ENCODE measurements at regions not wholly inside any gene's neighbourhood (a gene's known extent, or its start where the extent isn't known, plus 50 kb on each side); places are given as distances from the start of the nearest gene placed in this dataset.

DNA sequence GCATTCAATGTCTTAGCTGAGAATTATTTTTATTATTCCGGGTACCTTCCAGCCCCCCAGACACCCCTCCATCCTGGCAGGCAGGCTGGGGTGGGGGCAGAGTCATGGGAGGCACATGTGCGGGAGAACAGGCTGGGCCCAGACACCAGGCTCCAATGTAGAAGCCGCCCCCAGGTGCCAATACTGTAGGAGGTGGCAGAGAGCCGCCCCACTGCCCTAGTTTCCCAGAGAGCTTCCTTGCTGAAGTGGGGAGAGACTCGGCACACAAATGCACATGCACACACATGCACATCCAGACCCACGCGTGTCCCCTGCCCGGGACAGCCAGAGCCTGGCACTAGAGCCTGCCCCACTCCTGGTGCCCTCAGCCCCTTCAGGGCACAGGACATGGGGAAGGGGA lies 98.4 kb upstream of the LINGO1 start:
- no peak for DNase-seq

DNA sequence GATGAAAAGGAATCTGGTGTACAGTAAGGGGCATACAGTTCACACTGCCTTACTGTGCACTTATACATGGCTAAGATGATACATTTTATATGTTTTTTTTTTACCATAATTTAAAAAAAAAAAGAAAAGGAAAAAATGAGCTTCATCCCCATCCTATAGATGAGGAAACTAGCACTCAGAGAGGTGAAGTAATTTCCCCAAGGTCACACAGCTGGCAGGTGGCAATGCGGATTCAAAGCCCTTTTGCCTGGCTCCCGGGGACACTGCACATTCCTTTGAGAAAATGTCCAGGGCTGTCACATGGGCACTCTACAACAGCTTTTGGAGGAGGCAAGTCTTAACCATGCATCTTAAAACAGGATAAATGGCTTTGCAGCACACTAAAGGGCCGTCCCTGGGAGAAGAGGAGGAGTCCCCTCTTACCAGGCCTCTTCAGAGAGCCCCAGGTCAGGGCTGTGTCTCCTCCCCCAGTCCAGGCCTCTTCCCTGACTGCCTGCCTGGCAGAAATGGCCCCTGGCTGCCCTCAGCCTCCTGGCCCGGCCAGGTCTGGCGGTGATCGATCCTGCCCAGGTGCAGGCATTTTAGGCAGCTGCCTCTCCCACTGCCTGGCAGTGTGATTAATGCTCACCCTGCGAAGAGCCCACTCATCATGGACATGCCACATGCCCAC lies 95.1 kb upstream of the LINGO1 start:
- DNase-seq, result no peak

DNA sequence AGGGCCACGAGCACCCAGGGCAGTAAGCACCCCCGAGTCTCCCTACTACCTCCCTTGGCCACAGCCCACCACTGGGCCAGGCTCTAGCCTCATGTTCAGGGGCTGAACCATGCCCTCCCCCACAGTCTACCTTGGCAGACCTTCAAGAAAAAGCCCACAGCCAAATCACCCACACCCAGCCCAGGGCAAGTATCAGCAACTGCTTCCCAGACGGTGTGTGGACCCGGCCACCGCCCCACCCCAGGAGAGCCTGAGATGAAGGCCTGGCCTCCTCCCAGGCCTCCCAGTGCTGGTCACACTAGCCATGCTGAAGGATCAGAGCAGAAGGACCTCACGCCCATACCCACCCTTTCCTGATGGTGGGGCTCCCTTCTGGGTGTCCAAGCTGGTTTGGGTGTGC lies 92.0 kb upstream of the LINGO1 start:
- no peak for DNase-seq

DNA sequence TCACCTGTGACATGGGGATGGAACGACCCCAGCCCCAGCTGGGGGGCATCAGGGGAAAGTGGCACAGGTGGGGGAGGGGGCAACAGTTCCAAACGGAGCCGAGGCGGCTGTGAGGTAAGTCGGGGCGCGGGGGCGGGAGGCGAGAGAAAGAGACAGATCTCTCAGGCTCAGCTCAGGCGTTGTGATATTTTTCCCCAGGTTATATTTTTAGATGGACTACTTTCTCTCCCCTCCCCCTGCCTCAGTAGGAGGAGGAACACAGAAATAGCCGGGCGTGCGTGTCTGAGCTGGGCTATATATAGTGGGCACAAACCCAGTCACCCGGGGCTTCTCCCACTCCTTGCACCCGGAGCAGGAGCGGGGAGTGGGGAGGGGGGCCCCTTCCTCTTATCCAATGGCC lies 91.0 kb upstream of the LINGO1 start:
- DNase-seq, result no peak

DNA sequence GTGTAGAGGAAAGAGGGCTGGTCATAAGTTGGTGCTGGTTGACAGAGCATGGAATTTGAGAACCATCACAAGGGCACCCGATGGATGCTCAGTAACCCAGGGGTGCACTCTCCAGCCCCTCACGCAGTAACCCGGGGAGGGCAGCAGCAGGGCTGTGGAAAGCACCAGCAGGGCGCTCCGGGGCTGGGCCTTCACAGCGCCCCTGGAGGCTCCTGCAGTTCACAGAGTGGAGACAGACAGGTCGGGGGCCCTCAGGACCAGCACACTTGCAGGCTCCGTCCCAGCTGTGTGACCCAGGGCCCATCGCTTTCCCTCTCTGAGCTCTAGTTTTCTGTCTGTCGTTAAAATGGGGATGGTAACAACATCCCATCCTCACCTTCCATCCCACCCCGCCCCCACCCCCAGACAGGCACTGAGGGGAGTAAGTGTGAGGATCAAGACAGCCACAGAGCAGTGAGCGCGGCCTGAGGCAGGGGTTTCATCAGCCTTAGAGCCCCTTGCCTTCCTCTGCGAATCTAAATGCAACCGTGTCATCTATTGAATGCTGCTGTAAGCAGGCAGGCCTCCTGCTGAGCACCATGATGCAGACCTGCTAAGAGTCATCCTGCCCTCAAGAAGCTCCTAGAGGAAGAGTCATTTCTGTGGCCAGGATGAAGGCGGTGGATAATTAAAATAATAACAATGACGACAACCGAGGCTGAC lies 90.2 kb upstream of the LINGO1 start:
- DNase-seq, result no peak

DNA sequence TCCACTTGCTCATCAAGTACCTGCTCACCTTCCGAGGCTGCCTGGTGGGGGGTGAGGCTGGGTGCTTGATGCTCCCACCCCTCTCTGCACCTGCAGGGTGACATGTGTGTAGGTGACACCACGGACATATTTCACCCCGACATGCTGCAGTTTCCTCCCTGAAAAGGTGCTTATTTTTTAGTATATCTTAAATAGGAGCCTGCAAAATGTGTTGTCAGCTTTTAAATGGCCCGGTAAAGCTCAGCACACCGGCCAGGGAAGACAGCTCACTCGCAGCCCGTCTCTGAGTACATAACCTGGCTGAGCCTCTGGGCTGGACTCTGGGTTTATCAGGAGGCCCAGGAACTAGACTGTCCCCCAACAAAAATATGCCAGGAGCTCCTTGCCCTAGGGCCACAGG lies 89.3 kb upstream of the LINGO1 start:
- no peak for DNase-seq

DNA sequence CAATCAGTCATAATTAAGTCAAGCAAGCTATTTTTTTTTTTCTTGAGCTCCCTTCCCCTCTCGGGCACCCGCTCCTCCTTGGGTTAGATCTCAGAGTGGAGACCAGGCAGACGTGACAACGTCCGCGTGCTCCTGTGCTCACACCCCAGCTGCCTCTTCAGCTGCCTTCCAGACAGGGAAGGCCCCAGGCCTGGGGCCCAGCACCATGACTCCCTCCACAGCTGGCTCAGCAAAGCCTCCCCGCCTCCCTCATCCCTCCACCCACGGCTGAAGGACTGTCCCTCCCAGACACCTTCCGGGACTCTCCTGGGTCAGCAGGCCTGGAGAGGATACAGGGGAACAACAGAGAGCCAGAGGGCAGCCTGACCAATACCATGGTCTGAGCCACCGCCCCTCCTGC lies 87.9 kb upstream of the LINGO1 start:
- peak; percentile 4 for DNase-seq

DNA sequence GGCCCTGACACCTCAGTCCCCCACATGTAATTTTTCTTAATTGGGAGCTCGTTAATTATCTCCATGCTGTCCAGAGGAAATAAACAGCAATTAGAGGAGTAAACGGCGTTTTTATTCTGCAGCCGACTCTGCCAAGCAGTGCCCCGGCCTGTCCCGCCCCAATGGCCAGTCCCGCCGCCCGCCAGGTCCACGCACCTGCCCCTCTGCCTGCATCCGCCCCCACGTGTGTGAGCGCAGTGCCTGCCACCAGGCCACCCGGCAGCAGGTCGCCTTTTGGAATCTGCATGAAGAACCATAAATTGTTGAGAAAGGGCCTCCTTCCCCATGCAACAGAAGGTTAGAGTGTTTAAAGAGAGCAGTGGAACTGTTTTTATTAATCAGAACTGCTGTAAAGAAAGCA lies 87.5 kb upstream of the LINGO1 start:
- peak; percentile 37 for DNase-seq

DNA sequence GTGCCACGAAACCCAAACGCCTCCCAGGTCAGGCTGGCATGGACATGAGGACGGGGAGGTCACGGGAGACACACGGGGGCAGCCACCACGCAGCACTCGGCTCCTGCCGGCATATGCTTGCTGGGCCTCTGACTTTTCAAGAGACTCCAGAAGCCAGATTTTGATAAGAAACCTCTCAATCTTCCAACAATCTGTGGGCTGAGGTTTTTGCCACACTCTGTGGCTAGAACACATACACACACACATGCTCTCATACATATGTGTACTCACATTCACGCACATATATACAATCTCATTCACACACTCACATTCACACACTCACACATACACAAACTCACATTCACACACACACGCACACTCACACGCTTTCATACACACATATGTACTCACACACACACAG lies 86.7 kb upstream of the LINGO1 start:
- no peak for DNase-seq

DNA sequence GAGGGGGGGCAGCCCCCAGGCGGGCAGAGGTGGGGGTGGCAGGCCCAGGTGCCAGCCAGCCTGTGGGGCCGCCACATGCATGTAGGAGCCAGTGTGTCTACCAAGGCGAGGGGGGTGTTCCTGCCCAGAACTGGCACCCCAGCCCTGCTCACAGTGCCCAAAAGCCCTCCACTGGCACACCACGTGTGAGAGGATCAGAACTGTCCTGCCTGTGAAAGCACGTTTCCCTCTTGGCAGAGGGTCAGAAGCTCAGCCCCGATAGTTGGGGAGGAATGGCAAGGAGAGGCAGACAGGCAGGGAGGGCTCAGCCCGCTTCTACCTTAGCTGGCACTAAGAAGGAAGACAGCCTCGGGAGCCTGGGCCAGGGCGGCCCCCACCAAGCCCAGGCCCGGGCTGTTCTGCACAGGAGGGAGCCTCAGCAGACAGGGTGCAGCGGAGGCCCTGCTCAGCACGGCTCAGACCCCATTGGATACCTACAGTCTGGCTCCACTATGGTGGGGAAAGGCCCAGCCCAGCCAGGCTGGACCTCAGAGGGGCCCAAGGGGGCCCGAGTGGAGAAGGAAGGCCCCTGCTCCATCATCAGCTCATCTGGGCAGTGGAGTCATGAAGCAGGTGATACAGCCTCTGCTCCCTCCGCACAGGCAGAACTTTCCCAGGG lies 84.8 kb upstream of the LINGO1 start:
- DNase-seq, result peak; percentile 44

DNA sequence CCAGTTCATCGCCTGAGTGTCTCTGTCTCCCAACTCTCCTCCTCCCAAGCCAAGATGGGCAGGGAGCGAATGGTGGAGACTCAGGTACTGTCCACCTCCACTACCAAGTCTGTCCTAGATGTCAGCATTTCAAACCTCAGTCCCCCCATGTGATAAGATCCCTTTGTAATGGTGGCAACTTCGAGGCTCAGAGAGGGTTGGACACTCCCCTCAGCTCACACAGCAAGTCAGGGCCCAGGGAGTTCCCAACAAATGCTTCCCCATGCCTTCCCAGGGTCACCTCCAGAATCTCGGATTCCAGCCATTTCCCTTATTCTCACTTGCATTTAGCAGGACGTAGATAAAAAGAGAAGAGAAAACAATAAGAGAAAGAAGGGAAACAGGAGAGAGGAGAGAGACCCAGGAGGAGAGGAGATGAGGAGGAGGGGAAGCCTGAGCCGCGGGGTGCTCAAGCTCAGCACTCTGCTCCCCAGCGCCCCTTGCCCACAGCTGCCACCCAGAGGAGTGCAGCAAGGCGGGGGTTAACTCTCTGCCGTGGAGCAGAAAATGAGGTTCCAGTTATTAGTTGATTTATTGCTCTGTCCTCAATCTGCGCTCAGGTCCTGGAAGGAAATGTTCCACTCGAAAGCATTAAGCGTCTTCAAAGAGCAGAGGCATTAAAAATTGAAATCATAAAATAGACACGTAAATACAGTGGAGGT lies 84.1 kb upstream of the LINGO1 start:
- DNase-seq, result peak; percentile 44

DNA sequence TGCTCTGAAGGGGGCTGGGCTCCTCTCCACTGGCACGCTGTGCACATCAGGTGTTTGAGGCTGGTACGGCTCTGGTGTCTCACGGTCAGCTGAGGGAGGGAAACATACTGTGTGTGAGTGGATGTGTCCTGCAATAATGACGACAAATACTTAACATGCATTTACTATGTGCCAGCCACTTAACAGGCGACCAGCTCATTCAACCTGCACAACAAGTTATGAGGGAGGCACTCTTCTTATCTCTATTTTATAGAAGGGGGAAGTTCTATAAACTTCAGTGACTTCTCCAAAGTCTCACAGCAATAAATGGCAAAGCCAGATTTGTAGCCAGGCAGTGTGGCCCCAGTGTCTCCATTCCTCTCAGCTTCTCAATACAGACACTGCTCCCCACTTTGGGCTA lies 83.1 kb upstream of the LINGO1 start:
- no peak for DNase-seq

DNA sequence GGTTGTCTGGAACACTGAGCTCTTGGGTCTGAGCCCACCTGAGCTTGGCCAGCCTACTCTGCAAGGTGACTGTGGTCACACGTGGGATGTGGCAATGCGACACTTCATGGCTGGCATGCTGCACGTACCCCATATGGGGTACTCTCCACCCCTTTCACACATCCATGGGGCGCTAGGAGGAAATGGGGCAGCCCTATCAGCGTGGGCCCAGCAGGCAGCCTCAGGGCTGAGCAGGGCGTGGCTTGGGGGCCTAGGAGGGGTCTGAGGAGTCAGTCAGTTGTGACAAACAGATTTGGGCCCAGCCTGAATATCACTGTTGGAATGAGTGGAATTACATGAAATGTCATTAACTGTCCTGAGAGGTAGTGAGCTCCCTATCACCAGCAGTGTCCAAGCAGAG lies 82.3 kb upstream of the LINGO1 start:
- DNase-seq, result no peak

DNA sequence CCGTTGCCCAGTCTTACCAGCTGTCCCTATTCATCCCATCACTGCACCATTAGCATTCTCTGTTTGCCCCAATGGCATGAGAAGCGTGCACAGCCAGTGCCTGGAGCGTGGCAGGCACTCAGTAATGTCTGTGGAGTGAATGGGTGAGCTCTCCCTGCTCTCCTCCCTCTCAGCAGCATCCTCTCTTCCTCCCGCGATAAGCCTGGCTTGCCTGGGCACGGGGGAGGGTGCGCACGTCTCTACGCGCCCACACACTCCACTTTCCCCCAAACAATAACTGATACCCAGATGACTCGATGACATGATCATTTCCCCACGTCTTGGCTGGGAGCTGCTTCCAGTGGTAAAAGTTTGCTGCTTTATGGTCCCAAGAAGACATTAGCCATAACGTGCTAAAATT lies 81.8 kb upstream of the LINGO1 start:
- no peak for DNase-seq

DNA sequence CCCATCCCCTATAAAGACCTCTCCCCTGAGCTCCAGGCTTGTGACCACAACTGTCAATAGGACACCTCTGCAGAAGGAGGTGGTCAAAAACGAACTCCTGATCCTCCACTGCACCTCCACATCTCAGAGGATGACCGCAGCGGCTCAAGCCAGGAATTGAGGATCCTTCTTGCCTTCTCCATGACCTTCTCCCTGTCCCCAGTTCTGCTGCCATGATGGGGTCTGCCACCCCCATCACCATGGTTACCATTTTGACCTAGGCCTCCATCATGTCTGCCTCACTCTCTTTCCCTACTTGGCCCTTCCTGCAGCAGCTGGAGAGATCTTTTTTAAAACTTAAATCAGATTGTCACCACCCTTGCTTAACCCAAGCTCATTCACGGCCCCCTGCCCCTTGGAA lies 81.3 kb upstream of the LINGO1 start:
- no peak for DNase-seq

DNA sequence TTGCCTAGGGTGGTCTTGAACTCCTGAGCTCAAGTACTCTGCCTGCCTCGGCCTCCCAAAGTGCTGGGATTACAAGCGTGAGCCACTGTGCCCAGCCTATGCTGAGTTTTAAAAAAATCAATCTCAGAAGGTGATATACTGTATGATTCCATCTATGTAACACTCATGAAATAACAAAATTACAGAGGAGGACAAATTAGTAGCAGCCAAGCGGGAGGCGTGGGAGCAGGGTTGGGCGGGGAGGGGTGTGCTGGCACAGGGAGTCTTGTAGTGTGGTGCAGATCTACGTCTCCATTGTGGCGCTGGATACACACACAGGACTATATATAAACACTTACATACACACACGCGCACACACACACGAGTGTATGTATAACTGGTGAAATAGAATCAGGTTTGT lies 80.6 kb upstream of the LINGO1 start:
- no peak for DNase-seq

DNA sequence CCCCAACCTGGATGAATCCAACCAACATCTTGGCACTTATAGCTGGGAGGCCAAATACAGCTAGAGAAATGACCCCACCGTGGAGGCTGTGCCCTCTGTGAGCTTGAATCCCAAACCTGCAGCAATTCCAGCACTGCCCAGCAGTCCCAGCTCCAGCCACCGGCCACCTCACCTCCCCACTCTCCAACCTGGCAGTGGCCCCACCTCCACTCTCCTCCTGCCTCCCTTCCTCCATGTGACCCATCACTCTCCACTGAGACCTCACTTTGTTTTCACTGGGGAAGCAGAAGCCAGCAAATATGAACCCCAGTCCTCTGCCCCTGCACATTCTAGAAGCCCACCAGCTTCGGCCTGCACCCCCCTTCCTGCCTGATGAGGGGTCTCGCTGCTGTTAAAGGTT lies 79.7 kb upstream of the LINGO1 start:
- no peak for DNase-seq

DNA sequence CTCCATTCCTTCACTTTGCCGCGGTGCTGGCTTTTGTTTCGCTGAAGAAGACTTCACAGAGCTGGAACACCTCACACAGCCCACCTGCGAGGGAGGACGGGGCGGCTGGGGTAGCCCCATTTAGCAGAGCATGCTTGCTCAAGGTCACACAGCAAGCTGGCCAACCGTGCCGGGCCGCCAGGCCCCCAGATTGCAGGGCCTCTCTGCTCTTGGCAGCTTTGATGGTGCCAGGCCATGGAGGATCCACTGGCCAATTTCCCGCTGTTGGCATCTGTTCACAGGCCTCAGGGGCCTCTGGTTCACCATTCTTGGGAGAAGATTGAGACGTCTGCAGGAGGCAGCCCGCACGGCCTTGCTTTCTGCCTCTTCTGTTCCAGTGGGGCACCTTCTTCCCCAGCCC lies 77.9 kb upstream of the LINGO1 start:
- DNase-seq, result no peak

DNA sequence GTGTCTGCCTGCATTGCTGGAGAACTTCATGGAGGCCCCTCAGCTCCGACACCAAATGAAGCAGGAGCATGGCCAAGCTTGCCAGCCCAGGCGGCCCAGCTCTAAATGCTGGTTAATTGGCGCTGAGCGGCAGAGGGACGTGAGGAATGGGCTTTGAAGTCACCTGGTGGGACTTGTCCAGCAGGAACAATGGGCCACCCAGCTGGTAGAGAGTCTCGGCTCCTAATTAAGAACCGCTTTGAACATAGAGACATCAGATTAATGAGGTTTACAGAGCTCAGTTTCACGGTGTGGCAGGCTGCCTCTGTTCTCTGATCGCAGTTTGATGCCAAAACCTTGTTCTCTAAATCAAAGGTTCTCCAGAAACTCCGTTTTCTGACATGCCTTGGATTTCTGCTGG lies 77.5 kb upstream of the LINGO1 start:
- peak; percentile 43 for DNase-seq

DNA sequence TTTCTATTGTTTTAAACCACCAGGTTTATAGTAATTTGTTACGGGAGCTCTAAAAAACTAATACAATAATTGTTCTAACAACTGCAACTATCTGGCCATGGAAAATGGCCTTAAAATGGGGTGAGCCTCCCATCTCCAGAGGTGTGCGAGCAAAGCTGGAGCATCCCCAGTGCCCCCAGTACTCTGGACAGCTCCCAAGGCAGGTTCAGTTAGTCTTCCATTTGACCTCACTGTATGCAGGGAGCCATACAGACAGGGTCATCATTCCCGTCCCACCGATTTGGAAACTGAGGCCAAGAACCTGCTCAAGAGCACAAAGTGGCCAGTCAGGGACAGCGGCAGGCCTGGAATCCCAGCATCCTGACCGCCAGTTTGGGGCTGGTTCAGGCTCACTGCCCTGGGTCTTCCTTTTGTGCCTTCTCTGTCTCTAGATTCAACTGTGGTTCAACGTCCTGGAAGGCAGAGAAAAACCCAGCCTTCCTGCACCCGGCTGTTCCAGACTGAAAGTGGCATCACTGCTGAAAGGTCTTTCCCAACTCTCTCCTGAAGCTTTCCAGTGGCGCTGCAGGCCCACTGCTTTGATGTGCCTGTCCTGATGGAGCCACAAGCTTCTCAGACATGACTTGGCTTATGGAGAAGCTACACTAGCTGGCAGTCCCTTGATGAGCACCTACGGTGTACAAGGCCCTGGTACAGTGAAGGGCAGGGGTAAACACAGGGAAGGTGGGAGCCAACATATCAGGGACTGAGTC lies 76.6 kb upstream of the LINGO1 start:
- no peak for DNase-seq

DNA sequence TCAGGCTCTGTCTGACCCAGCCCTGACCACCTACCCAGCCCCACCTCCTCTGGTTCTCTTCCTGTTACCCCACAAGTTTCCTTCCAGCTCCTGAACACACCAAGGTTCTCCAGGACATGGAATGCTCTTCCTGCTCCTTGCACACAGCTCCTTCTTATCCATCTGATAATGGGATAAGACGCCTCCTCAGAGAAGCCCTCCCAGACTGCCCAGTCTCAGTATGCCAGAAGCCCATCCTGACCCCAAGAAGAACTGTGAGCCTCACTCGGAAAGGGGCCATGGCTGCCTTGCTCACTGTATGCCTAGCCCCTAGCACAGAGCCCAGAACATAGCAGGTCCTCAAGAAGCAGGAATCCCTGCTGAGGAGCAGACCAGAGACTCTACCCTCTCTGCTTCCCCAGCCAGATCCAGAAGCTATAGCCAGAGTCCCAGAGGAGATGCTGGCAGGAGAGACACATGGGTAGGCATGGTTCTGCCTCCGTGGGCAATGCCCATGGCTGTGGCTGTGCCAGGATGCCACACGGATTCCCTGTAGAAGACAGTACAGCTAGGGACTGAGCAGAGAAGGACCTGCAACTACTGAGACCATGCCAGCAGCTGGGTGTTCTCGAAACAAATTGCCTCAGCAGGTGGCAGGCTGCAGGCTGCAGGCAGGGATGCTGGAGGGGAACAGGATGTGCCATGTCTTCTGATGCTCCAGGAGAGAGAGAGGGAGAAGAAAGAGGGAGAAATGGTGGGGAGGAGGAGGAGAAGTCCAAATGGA lies 74.0 kb upstream of the LINGO1 start:
- peak; percentile 60 for DNase-seq

DNA sequence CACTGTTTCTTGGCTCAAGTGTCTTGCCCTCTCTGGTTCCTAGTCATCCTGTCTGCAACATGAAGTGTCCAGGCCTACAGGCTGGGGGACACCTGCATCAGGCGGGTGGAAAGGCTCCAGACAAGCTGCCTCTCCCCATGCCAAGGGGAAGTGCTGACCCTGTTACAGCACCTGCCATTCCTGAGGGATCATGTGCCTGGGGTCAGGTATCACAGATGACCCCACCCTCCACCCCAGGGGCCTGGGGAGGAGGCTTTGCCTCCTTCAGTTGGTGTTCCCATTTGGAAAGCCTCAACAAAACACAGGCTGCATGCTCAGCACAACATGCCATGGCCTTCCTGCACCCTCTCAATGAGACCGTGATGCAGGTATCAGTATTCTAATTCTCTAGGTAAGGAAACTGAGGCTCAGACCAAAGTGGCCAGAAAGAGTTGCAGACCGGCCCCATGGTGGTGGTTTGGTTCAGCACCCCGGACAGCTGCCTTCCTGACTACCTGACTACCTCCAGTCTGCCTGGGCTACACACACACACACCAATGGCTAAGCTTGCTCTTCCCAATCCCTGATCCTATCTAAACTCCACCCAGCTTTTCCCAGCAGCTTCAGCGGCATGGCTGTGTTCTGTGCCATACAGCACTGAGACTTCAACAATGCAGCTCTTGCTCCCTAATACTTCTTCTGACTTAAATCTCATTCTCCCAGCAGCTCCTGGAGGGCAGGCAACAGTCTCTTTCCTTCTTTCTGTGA lies 69.7 kb upstream of the LINGO1 start:
- DNase-seq, result no peak

Data from NCI-H69 (cell line).